CD8-positive, alpha-beta memory T cell (primary cell): ENCODE measurements at regions not wholly inside any gene's neighbourhood (a gene's known extent, or its start where the extent isn't known, plus 50 kb on each side); places are given as distances from the start of the nearest gene placed in this dataset.
"Not testable (repeated sequence)": the region's sequence is repeated elsewhere in the genome, so short reads cannot be mapped to it uniquely, and the experiment has no call there.

Experiments used
- CTCF ChIA-PET: fragments of 350-600 bp; sonication (Branson Sonifier 250); formaldehyde crosslinking; loops from one replicate; lab custom pipeline; 2021; ENCODE audit warnings: antibody characterized with exemption; lab: Charles Lee
- POLR2A ChIA-PET: fragments of 350-600 bp; sonication (Branson Sonifier 250); formaldehyde crosslinking; loops from one replicate; lab custom pipeline; 2021; ENCODE audit warnings: antibody characterized with exemption; lab: Charles Lee
- DNase-seq, 5 donors: peaks; one replicate each; pipeline versions ENCODE4 v3.0.0 to v3.0.0-alpha.2; 2020 to 2022; ENCODE audit warnings: mixed read lengths in 1 of 5
- H3K27ac ChIP-seq: one replicate; pipeline ENCODE4 v1.7.0; 2013; ENCODE audit warnings: low read depth, mild to moderate bottlenecking, low read length, moderate library complexity
- H3K27me3 ChIP-seq: 2 replicates; pipeline ENCODE4 v1.7.0; 2013; ENCODE audit warnings: low read length, mild to moderate bottlenecking; ENCODE audit not compliant: insufficient read depth, poor library complexity, severe bottlenecking
- H3K36me3 ChIP-seq: 2 replicates; pipeline ENCODE4 v1.7.0; 2013; ENCODE audit warnings: mild to moderate bottlenecking, low read length, moderate library complexity; ENCODE audit not compliant: insufficient read depth
- H3K4me1 ChIP-seq: 2 replicates; pipeline ENCODE4 v1.7.0; 2013; ENCODE audit warnings: mild to moderate bottlenecking, low read length, moderate library complexity; ENCODE audit not compliant: insufficient read depth
- H3K4me3 ChIP-seq: 2 replicates; pipeline ENCODE4 v1.7.0; 2013; ENCODE audit warnings: mild to moderate bottlenecking, low read length
- H3K9me3 ChIP-seq: 2 replicates; pipeline ENCODE4 v1.7.0; 2013; ENCODE audit warnings: mild to moderate bottlenecking, low read length
- H3K27ac Mint-ChIP-seq, 8 donors: one replicate each; pipeline ENCODE4 v1.8.0; 2020 to 2021; ENCODE audit warnings: mixed read lengths in 8 of 8, mild to moderate bottlenecking in 6 of 8, inconsistent platforms in 3 of 8, moderate library complexity in 3 of 8
- H3K27me3 Mint-ChIP-seq, 2 donors: one replicate each; pipeline ENCODE4 v1.8.0; 2020 to 2021; ENCODE audit warnings: mixed read lengths in 2 of 2, mild to moderate bottlenecking in 1 of 2, moderate library complexity in 1 of 2
- H3K36me3 Mint-ChIP-seq, 3 donors: one replicate each; pipeline ENCODE4 v1.8.0; 2020 to 2021; ENCODE audit warnings: mixed read lengths in 3 of 3, inconsistent platforms in 1 of 3, mild to moderate bottlenecking in 1 of 3
- H3K4me1 Mint-ChIP-seq, 3 donors: one replicate each; pipeline ENCODE4 v1.8.0; 2020 to 2021; ENCODE audit warnings: mixed read lengths in 3 of 3, inconsistent platforms in 1 of 3, mild to moderate bottlenecking in 1 of 3
- H3K4me3 Mint-ChIP-seq, 7 donors: one replicate each; pipeline ENCODE4 v1.8.0; 2020 to 2021; ENCODE audit warnings: mixed read lengths in 7 of 7, mild to moderate bottlenecking in 6 of 7, moderate library complexity in 4 of 7, inconsistent platforms in 2 of 7
- H3K9me3 Mint-ChIP-seq, 5 donors: one replicate each; pipeline ENCODE4 v1.8.0; 2020 to 2022; ENCODE audit warnings: mixed read lengths in 5 of 5, mild to moderate bottlenecking in 3 of 5, moderate library complexity in 2 of 5, inconsistent platforms in 1 of 5

DNA sequence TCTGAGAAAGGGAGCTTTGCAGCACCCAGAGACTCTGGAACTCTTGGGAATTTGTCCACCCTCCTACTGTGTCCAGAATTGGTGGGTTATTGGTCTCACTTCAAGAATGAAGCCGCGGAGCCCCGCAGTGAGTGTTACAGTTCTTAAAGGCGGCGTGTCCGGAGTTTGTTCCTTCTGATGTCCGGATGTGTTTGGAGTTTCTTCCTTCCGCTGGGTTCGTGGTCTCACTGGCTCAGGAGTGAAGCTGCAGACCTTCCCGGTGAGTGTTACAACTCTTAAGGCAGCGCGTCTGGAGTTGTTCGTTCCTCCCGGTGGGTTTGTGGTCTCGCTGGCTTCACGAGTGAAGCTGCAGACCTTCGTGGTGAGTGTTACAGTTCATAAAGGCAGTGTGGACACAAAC is 824.7 kb downstream of the LRRTM4 start:
- H3K4me1 ChIP-seq, H3K4me3 ChIP-seq, DNase-seq, CTCF ChIA-PET, H3K36me3 Mint-ChIP-seq, H3K27ac Mint-ChIP-seq, H3K4me1 Mint-ChIP-seq, H3K9me3 ChIP-seq, H3K27me3 ChIP-seq, H3K27me3 Mint-ChIP-seq, H3K27ac ChIP-seq, POLR2A ChIA-PET, H3K4me3 Mint-ChIP-seq, H3K36me3 ChIP-seq: not testable (repeated sequence)
- H3K9me3 Mint-ChIP-seq, result peaks cover 7 to 24% (median 13%) of the 10 kb centered on the region in 5 donors

- Mint-ChIP-seq H3K4me3 (no peak overlapping the region), H3K27ac (no peak overlapping the region), H3K4me1 (no peaks in the 10 kb centered on the region), H3K27me3 (no peaks in the 10 kb centered on the region), H3K9me3 (peaks cover 8 to 36% (median 12%) of the 10 kb centered on the region in 5 donors), H3K36me3 (no peaks in the 10 kb centered on the region)
- no peak for DNase-seq
- POLR2A ChIA-PET, result no interaction called here
- Histone ChIP-seq H3K36me3 (no peaks in the 10 kb centered on the region), H3K9me3 (no peaks in the 10 kb centered on the region), H3K4me3 (no peak overlapping the region), H3K27me3 (no peaks in the 10 kb centered on the region), H3K27ac (no peak overlapping the region), H3K4me1 (no peaks in the 10 kb centered on the region)
- CTCF ChIA-PET, result no interaction called here
Measured at GRCh38 chr2:76692908-76693307, 829.3 kb downstream of the LRRTM4 start.

DNA sequence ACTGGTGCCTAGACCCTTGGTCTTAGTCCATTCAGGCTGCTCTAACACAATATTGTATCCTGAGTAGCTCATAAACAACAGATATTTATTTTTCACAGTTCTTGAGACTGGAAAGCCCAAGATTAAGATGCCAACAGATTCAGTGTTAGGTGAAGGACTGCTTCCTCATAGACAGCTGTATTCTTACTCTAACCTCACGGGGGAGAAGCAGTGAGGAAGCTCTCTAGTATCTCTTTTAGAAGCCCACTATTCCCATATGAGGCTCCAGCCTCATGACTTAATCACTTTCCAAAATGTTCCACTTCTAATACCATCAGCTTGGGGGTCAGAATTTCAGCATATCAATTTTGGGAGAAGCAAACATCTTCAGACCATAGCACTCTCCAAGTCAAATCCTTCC is 833.4 kb downstream of the LRRTM4 start:
- Histone ChIP-seq H3K27me3 (no peaks in the 10 kb centered on the region), H3K4me1 (no peaks in the 10 kb centered on the region), H3K27ac (no peak overlapping the region), H3K9me3 (no peaks in the 10 kb centered on the region), H3K4me3 (no peak overlapping the region), H3K36me3 (no peaks in the 10 kb centered on the region)
- Mint-ChIP-seq H3K4me1 (no peaks in the 10 kb centered on the region), H3K27me3 (no peaks in the 10 kb centered on the region), H3K27ac (no peak overlapping the region), H3K4me3 (no peak overlapping the region), H3K9me3 (peaks cover 3 to 45% (median 12%) of the 10 kb centered on the region in 5 donors), H3K36me3 (peaks cover 0 to 1% (median 0%) of the 10 kb centered on the region in 3 donors)
- DNase-seq, result no peak
- CTCF ChIA-PET, result no interaction called here
- POLR2A ChIA-PET, result no interaction called here

DNA sequence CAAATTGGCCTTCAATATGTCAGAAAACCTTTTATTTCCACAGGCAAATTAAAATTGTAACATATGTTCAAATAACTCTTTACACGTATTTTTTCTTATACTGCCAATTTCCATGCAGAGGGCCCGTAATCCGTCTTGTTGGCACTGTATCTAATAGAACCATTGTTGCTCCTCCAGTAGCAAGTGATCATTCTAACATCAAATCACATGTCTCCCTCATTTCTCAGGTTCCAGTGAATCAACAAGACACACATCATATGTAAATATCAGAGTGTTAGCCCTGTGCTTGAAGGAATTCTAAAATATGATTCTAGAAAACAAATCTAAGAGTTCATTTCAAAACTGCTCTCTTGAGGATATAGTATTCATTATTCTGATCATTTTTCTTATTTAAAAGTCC is 834.3 kb downstream of the LRRTM4 start:
- Mint-ChIP-seq H3K27me3 (no peaks in the 10 kb centered on the region), H3K4me3 (no peak overlapping the region), H3K4me1 (no peaks in the 10 kb centered on the region), H3K36me3 (peaks cover 0 to 1% (median 0%) of the 10 kb centered on the region in 3 donors), H3K9me3 (peaks cover 6 to 45% (median 10%) of the 10 kb centered on the region in 5 donors), H3K27ac (no peak overlapping the region)
- ChIA-PET CTCF (no interaction called here), POLR2A (no interaction called here)
- no peaks in the 10 kb centered on the region for H3K9me3 ChIP-seq
- no peaks in the 10 kb centered on the region for H3K36me3 ChIP-seq
- H3K27ac ChIP-seq, result no peak overlapping the region
- DNase-seq, result no peak
- H3K27me3 ChIP-seq, result no peaks in the 10 kb centered on the region
- no peaks in the 10 kb centered on the region for H3K4me1 ChIP-seq
- no peak overlapping the region for H3K4me3 ChIP-seq

DNA sequence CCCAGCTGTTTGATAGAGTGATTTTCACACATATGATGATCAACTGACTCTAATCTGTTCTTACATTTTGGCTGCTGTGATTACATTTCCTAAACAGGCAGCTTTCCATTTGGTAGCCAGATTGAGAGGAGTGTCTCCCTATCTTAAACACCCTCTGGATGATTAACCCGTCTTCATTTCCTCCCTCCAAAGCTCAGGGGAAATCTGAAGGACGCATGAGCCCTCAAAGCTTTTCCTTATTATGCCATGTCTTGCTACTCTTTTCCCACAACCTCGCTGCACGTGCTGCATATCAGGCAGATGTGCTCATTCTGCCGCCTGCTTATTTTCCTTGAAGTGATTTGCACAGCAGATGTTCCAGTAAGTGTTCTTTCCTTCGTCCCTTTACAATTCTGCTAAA is 837.4 kb downstream of the LRRTM4 start:
- ChIA-PET CTCF (no interaction called here), POLR2A (no interaction called here)
- Mint-ChIP-seq H3K27ac (no peak overlapping the region), H3K4me3 (no peak overlapping the region), H3K4me1 (no peaks in the 10 kb centered on the region), H3K36me3 (peaks cover 0 to 1% (median 0%) of the 10 kb centered on the region in 3 donors), H3K27me3 (no peaks in the 10 kb centered on the region), H3K9me3 (peaks cover 4 to 39% (median 13%) of the 10 kb centered on the region in 5 donors)
- no peak overlapping the region for H3K4me3 ChIP-seq
- H3K27ac ChIP-seq, result no peak overlapping the region
- no peaks in the 10 kb centered on the region for H3K36me3 ChIP-seq
- H3K4me1 ChIP-seq, result no peaks in the 10 kb centered on the region
- DNase-seq, result no peak
- no peaks in the 10 kb centered on the region for H3K27me3 ChIP-seq
- no peaks in the 10 kb centered on the region for H3K9me3 ChIP-seq

- H3K9me3 Mint-ChIP-seq, result peaks cover 1 to 15% (median 7%) of the 10 kb centered on the region in 5 donors
- H3K4me1 Mint-ChIP-seq, result no peaks in the 10 kb centered on the region
- H3K27ac ChIP-seq, result no peak overlapping the region
- no peaks in the 10 kb centered on the region for H3K36me3 ChIP-seq
- POLR2A ChIA-PET, result no interaction called here
- no peak overlapping the region for H3K4me3 ChIP-seq
- CTCF ChIA-PET, result no interaction called here
- no peak overlapping the region for H3K4me3 Mint-ChIP-seq
- H3K4me1 ChIP-seq, result no peaks in the 10 kb centered on the region
- no peak for DNase-seq
- no peaks in the 10 kb centered on the region for H3K27me3 Mint-ChIP-seq
- no peaks in the 10 kb centered on the region for H3K27me3 ChIP-seq
- H3K36me3 Mint-ChIP-seq, result no peaks in the 10 kb centered on the region
- H3K9me3 ChIP-seq, result no peaks in the 10 kb centered on the region
- H3K27ac Mint-ChIP-seq, result no peak overlapping the region
Measured at GRCh38 chr2:76679025-76679396, 843.2 kb downstream of the LRRTM4 start.

- Mint-ChIP-seq H3K4me1 (no peaks in the 10 kb centered on the region), H3K9me3 (peaks cover 1 to 15% (median 9%) of the 10 kb centered on the region in 5 donors), H3K4me3 (no peak overlapping the region), H3K27ac (no peak overlapping the region), H3K36me3 (no peaks in the 10 kb centered on the region), H3K27me3 (no peaks in the 10 kb centered on the region)
- no peaks in the 10 kb centered on the region for H3K36me3 ChIP-seq
- H3K4me3 ChIP-seq, result no peak overlapping the region
- DNase-seq, result no peak
- no peaks in the 10 kb centered on the region for H3K9me3 ChIP-seq
- no peak overlapping the region for H3K27ac ChIP-seq
- CTCF ChIA-PET, result no interaction called here
- POLR2A ChIA-PET, result no interaction called here
- no peaks in the 10 kb centered on the region for H3K27me3 ChIP-seq
- H3K4me1 ChIP-seq, result no peaks in the 10 kb centered on the region
Measured at GRCh38 chr2:76678383-76679024, 843.7 kb downstream of the LRRTM4 start.

GRCh38 chr2:76675212-76675611 is 847.0 kb downstream of the LRRTM4 start:
- POLR2A ChIA-PET, result no interaction called here
- no peak overlapping the region for H3K27ac Mint-ChIP-seq

More at GRCh38 chr2:76675212-76675611, 847.0 kb downstream of the LRRTM4 start:
- Histone ChIP-seq H3K27ac (no peak overlapping the region), H3K27me3 (no peaks in the 10 kb centered on the region), H3K9me3 (no peaks in the 10 kb centered on the region), H3K4me1 (no peaks in the 10 kb centered on the region), H3K4me3 (no peak overlapping the region), H3K36me3 (no peaks in the 10 kb centered on the region)
- Mint-ChIP-seq H3K36me3 (no peaks in the 10 kb centered on the region), H3K4me1 (no peaks in the 10 kb centered on the region), H3K9me3 (peaks cover 2 to 16% (median 7%) of the 10 kb centered on the region in 5 donors), H3K4me3 (no peak overlapping the region), H3K27me3 (no peaks in the 10 kb centered on the region)
- CTCF ChIA-PET, result no interaction called here
- DNase-seq, result no peak
